Fibroblast of mammary gland (primary cell): ENCODE measurements at regions not wholly inside any gene's neighbourhood (a gene's known extent, or its start where the extent isn't known, plus 50 kb on each side); places are given as distances from the start of the nearest gene placed in this dataset.

Experiments
- DNase-seq: peaks from one replicate; pipeline ENCODE4 v3.0.0-alpha.2; 2010; ENCODE audit warnings: low read depth
- H3K4me3 ChIP-seq: 2 replicates; pipeline ENCODE4 v1.5.1; 2011; ENCODE audit warnings: low read depth, mild to moderate bottlenecking, low read length, moderate library complexity; ENCODE audit not compliant: control insufficient read depth
- TF ChIP-seq, protein P1 (sequence below): conservative IDR thresholded peaks from 2 replicates; pipeline ENCODE4 v1.5.1; 2011; ENCODE audit warnings: low read depth, low read length, inconsistent platforms; ENCODE audit not compliant: control insufficient read depth, insufficient read depth

- TF ChIP-seq, protein P1, sequence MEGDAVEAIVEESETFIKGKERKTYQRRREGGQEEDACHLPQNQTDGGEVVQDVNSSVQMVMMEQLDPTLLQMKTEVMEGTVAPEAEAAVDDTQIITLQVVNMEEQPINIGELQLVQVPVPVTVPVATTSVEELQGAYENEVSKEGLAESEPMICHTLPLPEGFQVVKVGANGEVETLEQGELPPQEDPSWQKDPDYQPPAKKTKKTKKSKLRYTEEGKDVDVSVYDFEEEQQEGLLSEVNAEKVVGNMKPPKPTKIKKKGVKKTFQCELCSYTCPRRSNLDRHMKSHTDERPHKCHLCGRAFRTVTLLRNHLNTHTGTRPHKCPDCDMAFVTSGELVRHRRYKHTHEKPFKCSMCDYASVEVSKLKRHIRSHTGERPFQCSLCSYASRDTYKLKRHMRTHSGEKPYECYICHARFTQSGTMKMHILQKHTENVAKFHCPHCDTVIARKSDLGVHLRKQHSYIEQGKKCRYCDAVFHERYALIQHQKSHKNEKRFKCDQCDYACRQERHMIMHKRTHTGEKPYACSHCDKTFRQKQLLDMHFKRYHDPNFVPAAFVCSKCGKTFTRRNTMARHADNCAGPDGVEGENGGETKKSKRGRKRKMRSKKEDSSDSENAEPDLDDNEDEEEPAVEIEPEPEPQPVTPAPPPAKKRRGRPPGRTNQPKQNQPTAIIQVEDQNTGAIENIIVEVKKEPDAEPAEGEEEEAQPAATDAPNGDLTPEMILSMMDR = no peak
- no peak overlapping the region for H3K4me3 ChIP-seq
- no peak for DNase-seq
These were observed 103.0 kb upstream of the CDH13 start for GRCh38 chr16:82523815-82524214.

GRCh38 chr16:82522026-82522425 is 104.7 kb upstream of the CDH13 start:
- TF ChIP-seq, protein P1 = no peak
- no peak overlapping the region for H3K4me3 ChIP-seq
- no peak for DNase-seq

DNA sequence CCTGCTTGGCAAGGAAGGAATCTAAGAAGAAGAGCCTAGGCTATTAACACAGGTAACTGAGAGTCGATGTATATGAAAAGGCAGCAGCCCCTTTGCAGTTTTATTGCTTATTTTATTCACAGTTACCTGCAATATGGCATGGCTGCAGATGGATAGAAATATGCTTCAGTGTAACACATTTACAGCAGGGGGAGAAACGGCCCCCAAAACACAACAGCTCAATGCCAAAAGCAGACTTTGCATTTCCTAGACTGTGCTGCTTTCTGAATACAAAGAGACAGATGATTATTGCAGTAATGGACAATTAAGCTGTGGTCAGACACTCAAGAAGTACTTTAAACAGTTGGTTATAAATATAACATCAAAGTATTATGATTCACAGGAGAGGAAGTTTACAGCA is 108.0 kb upstream of the CDH13 start:
- no peak overlapping the region for H3K4me3 ChIP-seq
- TF ChIP-seq, protein P1 = no peak

GRCh38 chr16:82514262-82514661 is 112.5 kb upstream of the CDH13 start:
- DNase-seq = no peak
- TF ChIP-seq, protein P1 = no peak

More for the DNA sequence above, 108.0 kb upstream of the CDH13 start:
- no peak for DNase-seq

DNA sequence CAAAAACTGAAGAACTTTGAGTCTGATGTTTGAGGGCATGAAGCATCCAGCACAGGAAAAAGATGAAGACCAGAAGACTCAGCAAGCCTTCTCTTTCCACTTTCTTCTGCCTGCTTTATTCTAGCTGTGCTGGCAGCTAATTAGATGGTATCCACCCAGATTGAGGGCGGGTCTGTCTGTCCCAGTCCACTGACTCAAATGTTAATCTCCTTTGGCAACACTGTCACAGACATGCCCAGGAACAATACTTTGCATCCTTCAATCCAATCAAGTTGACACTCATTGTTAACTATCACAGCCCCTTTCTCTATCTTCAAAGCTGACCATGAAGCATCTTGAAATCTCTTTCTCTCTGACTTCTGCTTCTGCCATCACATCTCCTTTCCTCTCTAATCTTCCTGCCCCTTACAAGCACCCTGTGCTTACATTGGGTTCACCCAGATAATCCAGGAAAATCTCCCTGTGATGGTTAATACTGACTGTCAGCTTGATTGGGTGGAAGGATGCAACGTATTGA is 115.9 kb upstream of the CDH13 start:
- H3K4me3 ChIP-seq = no peak overlapping the region
- TF ChIP-seq, protein P1 = no peak
- no peak for DNase-seq

More at GRCh38 chr16:82514262-82514661, 112.5 kb upstream of the CDH13 start:
- no peak overlapping the region for H3K4me3 ChIP-seq

DNA sequence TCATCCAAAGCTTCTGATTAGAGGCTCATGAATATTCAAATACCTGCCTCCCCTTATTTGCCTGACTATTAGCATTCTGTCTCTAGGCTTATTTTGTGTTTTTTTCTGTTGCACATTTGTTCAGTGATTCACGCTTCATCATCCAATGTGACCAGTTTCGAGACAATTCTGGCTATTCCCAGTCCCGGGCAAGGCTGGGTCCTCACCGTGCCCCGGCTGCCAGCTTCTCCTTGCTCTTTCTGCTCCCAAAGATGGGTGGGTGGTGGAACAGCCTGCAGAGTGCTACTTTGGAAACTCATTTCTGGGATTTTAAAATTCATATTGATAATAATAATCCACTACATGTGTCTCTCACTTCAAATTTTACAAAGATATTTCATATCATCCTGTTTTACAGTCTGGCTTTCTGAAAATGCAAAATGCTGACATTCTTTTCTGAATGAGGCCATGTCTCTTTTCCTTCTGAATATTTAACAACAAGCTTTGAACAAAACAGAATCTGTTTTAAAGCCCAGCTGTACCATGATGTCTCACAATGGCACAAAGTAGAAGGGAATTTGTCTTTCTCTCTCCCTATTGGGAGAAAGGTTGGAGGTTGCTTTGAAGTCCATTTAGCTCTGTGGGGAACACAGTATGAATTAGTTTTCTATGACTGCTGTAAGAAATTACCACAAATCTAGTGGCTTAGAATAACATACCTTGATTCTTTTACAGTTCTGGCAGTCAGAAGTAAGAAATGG is 116.9 kb upstream of the CDH13 start:
- no peak for DNase-seq
- TF ChIP-seq, protein P1 = no peak
- no peak overlapping the region for H3K4me3 ChIP-seq
